Left renal pelvis (tissue), 4 donors: ENCODE measurements at regions not wholly inside any gene's neighbourhood (a gene's known extent, or its start where the extent isn't known, plus 50 kb on each side); places are given as distances from the start of the nearest gene placed in this dataset.

Source experiments
- DNase-seq, 4 donors: peaks; one replicate each; pipeline ENCODE4 v3.0.0-alpha.2; 2013; ENCODE audit warnings: low read depth in 4 of 4, low spot score in 3 of 4

GRCh38 chr5:145292278-145292677 lies 542.9 kb downstream of the PRELID2 start:
- DNase-seq = no peak

GRCh38 chr5:145283141-145283810 lies 551.9 kb downstream of the PRELID2 start:
- DNase-seq = no peak

GRCh38 chr5:145280806-145281205 lies 554.3 kb downstream of the PRELID2 start:
- DNase-seq = no peak

GRCh38 chr5:145280214-145280613 lies 554.9 kb downstream of the PRELID2 start:
- no peak for DNase-seq

- no peak for DNase-seq
These were observed 574.5 kb downstream of the PRELID2 start for GRCh38 chr5:145260670-145261069.

GRCh38 chr5:145247745-145248040 lies 587.4 kb downstream of the PRELID2 start:
- DNase-seq = no peak

- DNase-seq = no peak
These were observed 588.0 kb downstream of the PRELID2 start for GRCh38 chr5:145246961-145247744.

- no peak for DNase-seq
These were observed 588.8 kb downstream of the PRELID2 start for GRCh38 chr5:145246379-145246778.

GRCh38 chr5:145245354-145245753 lies 589.8 kb downstream of the PRELID2 start:
- DNase-seq = no peak

- no peak for DNase-seq
These were observed 590.4 kb downstream of the PRELID2 start for GRCh38 chr5:145244788-145245187.

- DNase-seq = no peak
These were observed 590.9 kb downstream of the PRELID2 start for GRCh38 chr5:145244251-145244650.

GRCh38 chr5:145243016-145243415 lies 592.1 kb downstream of the PRELID2 start:
- no peak for DNase-seq

- no peak for DNase-seq
These were observed 592.6 kb downstream of the PRELID2 start for GRCh38 chr5:145242551-145242950.

- peak in 3 of 4 donors; percentile 31 to 48 (median 46) for DNase-seq
These were observed 597.3 kb downstream of the PRELID2 start for GRCh38 chr5:145237843-145238242.

- DNase-seq = no peak
These were observed 598.2 kb downstream of the PRELID2 start for GRCh38 chr5:145236983-145237382.

GRCh38 chr5:145236127-145236526 lies 599.0 kb downstream of the PRELID2 start:
- no peak for DNase-seq

GRCh38 chr5:145233461-145233860 lies 601.7 kb downstream of the PRELID2 start:
- no peak for DNase-seq

- no peak for DNase-seq
These were observed 604.4 kb downstream of the PRELID2 start for GRCh38 chr5:145230781-145231180.

- no peak for DNase-seq
These were observed 606.6 kb downstream of the PRELID2 start for GRCh38 chr5:145228564-145228963.

GRCh38 chr5:145227881-145228280 lies 607.3 kb downstream of the PRELID2 start:
- DNase-seq = no peak

GRCh38 chr5:145226726-145227125 lies 608.4 kb downstream of the PRELID2 start:
- no peak for DNase-seq

GRCh38 chr5:145225529-145225928 lies 609.6 kb downstream of the PRELID2 start:
- DNase-seq = no peak
